SK-N-SH (cell line): ENCODE measurements at regions not wholly inside any gene's neighbourhood (a gene's known extent, or its start where the extent isn't known, plus 50 kb on each side); places are given as distances from the start of the nearest gene placed in this dataset.

Experiments used
- CTCF ChIA-PET: fragments of 300-600, 350-600 bp; formaldehyde crosslinking; extraction: SDS; loops from one replicate; lab custom pipeline; 2021; lab: Yijun Ruan, JAX
- POLR2A ChIA-PET: fragments of 350-600 bp; sonication (Branson Sonifier 250); formaldehyde crosslinking; extraction: SDS; loops from one replicate; lab custom pipeline; 2020; ENCODE audit warnings: antibody characterized with exemption, inconsistent platforms; lab: Yijun Ruan, JAX
- DNase-seq: peaks from one replicate; pipeline ENCODE4 v3.0.0; 2012
- H2AFZ ChIP-seq: fragments of 200-600 bp; sonication (generic); 2 replicates; pipeline ENCODE4 v1.8.1; 2016; ENCODE audit warnings: antibody characterized with exemption, mild to moderate bottlenecking, low read depth
- H3F3A ChIP-seq: fragments of 200-600 bp; sonication (generic); replicated peaks from 2 replicates; pipeline ENCODE3; 2016; ENCODE audit warnings: antibody characterized with exemption, mild to moderate bottlenecking; ENCODE audit not compliant: insufficient read depth
- H3K27ac ChIP-seq, 2 experiments: fragments of 200-500 bp in 1 of 2; fragments of 200-600 bp in 1 of 2; sonication (Bioruptor generic) in 1 of 2; sonication (generic), shearing (Covaris generic) in 1 of 2; 2 replicates each; pipeline versions ENCODE4 v1.5.1 to v1.6.1; 2014 to 2016; ENCODE audit warnings: low read depth in 2 of 2, inconsistent platforms in 1 of 2, low read length in 1 of 2, mild to moderate bottlenecking in 1 of 2, mixed read lengths in 1 of 2
- H3K27me3 ChIP-seq: fragments of 200-600 bp; sonication (generic), shearing (Covaris generic); 2 replicates; pipeline ENCODE4 v1.6.1; 2016; ENCODE audit warnings: mixed run types; ENCODE audit not compliant: insufficient read depth
- H3K36me3 ChIP-seq, 2 experiments: fragments of 200-500 bp in 1 of 2; fragments of 200-600 bp in 1 of 2; sonication (Bioruptor generic) in 1 of 2; sonication (generic) in 1 of 2; replicated peaks in 1 of 2; 2 replicates each; pipeline versions ENCODE3 to v1.5.1; 2014 to 2016; ENCODE audit warnings: low read length in 1 of 2, mild to moderate bottlenecking in 1 of 2; ENCODE audit not compliant: insufficient read depth in 2 of 2, control insufficient read depth in 1 of 2
- H3K4me1 ChIP-seq, 2 experiments: fragments of 200-500 bp in 1 of 2; fragments of 200-600 bp in 1 of 2; sonication (Bioruptor generic) in 1 of 2; sonication (generic), shearing (Covaris generic) in 1 of 2; 2 replicates each; pipeline versions ENCODE4 v1.5.1 to v1.6.1; 2014 to 2016; ENCODE audit warnings: low read depth in 1 of 2, low read length in 1 of 2, mixed run types in 1 of 2; ENCODE audit not compliant: insufficient read depth in 2 of 2, control insufficient read depth in 1 of 2
- H3K4me2 ChIP-seq: fragments of 200-600 bp; sonication (generic), shearing (Covaris generic); 2 replicates; pipeline ENCODE4 v1.6.1; 2017; ENCODE audit warnings: mixed run types
- H3K4me3 ChIP-seq, 2 experiments: fragments of 200-500 bp in 1 of 2; fragments of 200-600 bp in 1 of 2; sonication (Bioruptor generic) in 1 of 2; sonication (generic), shearing (Covaris generic) in 1 of 2; 2 replicates each; pipeline versions ENCODE4 v1.5.1 to v1.8.1; 2014 to 2016; ENCODE audit warnings: low read depth in 2 of 2, inconsistent platforms in 1 of 2, low read length in 1 of 2, mild to moderate bottlenecking in 1 of 2, mixed read lengths in 1 of 2, moderate library complexity in 1 of 2
- H3K79me2 ChIP-seq: fragments of 200-600 bp; sonication (generic); 2 replicates; pipeline ENCODE4 v1.8.1; 2017; ENCODE audit warnings: mild to moderate bottlenecking; ENCODE audit not compliant: insufficient read depth
- H3K9ac ChIP-seq: fragments of 200-600 bp; sonication (generic); 2 replicates; pipeline ENCODE4 v1.6.1; 2017; ENCODE audit warnings: mixed run types
- H3K9me2 ChIP-seq: fragments of 200-600 bp; sonication (generic); 2 replicates; pipeline ENCODE4 v1.6.1; 2017; ENCODE audit warnings: mixed run types
- H3K9me3 ChIP-seq: fragments of 200-600 bp; sonication (generic); 2 replicates; pipeline ENCODE4 v1.6.1; 2017; ENCODE audit warnings: mixed run types, mild to moderate bottlenecking, moderate library complexity
- H4K20me1 ChIP-seq: fragments of 200-600 bp; sonication (generic); 2 replicates; pipeline ENCODE4 v1.6.1; 2017; ENCODE audit warnings: mild to moderate bottlenecking, mixed run types; ENCODE audit not compliant: insufficient read depth
- CTCF ChIP-seq: fragments of 200-600 bp; sonication (generic); IDR thresholded peaks from 2 replicates; pipeline ENCODE4 v1.6.1; 2017; ENCODE audit warnings: antibody characterized with exemption, mild to moderate bottlenecking, moderate library complexity
- FOXJ3 ChIP-seq: sonication (generic); formaldehyde crosslinking; IDR thresholded peaks from 2 replicates; pipeline ENCODE4 v1.5.1; 2020; ENCODE audit warnings: mild to moderate bottlenecking, missing genetic modification reagents
- FOXM1 ChIP-seq: IDR thresholded peaks from 2 replicates; pipeline ENCODE4 v1.4.0; 2012; ENCODE audit warnings: low read depth, mild to moderate bottlenecking
- GABPA ChIP-seq: IDR thresholded peaks from 2 replicates; pipeline ENCODE4 v1.4.0; 2012; ENCODE audit warnings: low read depth, mild to moderate bottlenecking
- GATA2 ChIP-seq: sonication (generic); formaldehyde crosslinking; IDR thresholded peaks from 2 replicates; pipeline ENCODE4 v1.5.0; 2020; ENCODE audit warnings: mild to moderate bottlenecking, missing genetic modification reagents
- IRF3 ChIP-seq: fragments of 150-350 bp; IDR thresholded peaks from 2 replicates; pipeline ENCODE4 v1.6.1; 2016; ENCODE audit warnings: mild to moderate bottlenecking, low read depth, low read length
- JUND ChIP-seq: IDR thresholded peaks from 2 replicates; pipeline ENCODE4 v1.4.0; 2012
- MAX ChIP-seq: IDR thresholded peaks from 2 replicates; pipeline ENCODE4 v1.4.0; 2012; ENCODE audit warnings: low read depth
- MEF2A ChIP-seq: IDR thresholded peaks from 2 replicates; pipeline ENCODE4 v1.4.0; 2012; ENCODE audit warnings: low read depth, borderline replicate concordance
- MXI1 ChIP-seq: IDR thresholded peaks from 2 replicates; pipeline ENCODE4 v1.6.1; 2012; ENCODE audit warnings: mild to moderate bottlenecking, low read depth, low read length, improper control_type of control experiment
- NRF1 ChIP-seq: IDR thresholded peaks from 2 replicates; pipeline ENCODE4 v1.6.1; 2012; ENCODE audit warnings: low read depth, mild to moderate bottlenecking, low read length
- RAD21 ChIP-seq: IDR thresholded peaks from 2 replicates; pipeline ENCODE4 v1.6.1; 2012; ENCODE audit warnings: mild to moderate bottlenecking, low read length
- RCOR1 ChIP-seq: fragments of 150-350 bp; IDR thresholded peaks from 2 replicates; pipeline ENCODE4 v1.6.1; 2017; ENCODE audit warnings: antibody characterized with exemption, low read length
- RFX5 ChIP-seq: IDR thresholded peaks from 2 replicates; pipeline ENCODE4 v1.6.1; 2012; ENCODE audit warnings: mild to moderate bottlenecking, improper control_type of control experiment, low read length
- RXRA ChIP-seq: IDR thresholded peaks from 2 replicates; pipeline ENCODE4 v1.4.0; 2012; ENCODE audit warnings: low read depth, mild to moderate bottlenecking, borderline replicate concordance
- SIN3A ChIP-seq: IDR thresholded peaks from 2 replicates; pipeline ENCODE4 v1.6.1; 2012; ENCODE audit warnings: low read depth, mild to moderate bottlenecking, low read length, moderate library complexity, borderline replicate concordance
- SMC3 ChIP-seq: IDR thresholded peaks from 2 replicates; pipeline ENCODE4 v1.6.1; 2012; ENCODE audit warnings: low read depth, low read length, improper control_type of control experiment
- TCF12 ChIP-seq: IDR thresholded peaks from 2 replicates; pipeline ENCODE4 v1.4.0; 2012
- TEAD4 ChIP-seq: IDR thresholded peaks from 2 replicates; pipeline ENCODE4 v1.4.0; 2012; ENCODE audit warnings: mild to moderate bottlenecking, borderline replicate concordance; ENCODE audit not compliant: insufficient read depth
- WGBS: methylation state at CpG from one replicate; pipeline ENCODE4 v1.1.6; 2017; ENCODE audit warnings: low lambda C conversion rate; 5-methylcytosine and 5-hydroxymethylcytosine counted together
- TF ChIP-seq, protein P1 (sequence below): IDR thresholded peaks from 2 replicates; pipeline ENCODE4 v1.4.0; 2012; ENCODE audit warnings: low read depth, borderline replicate concordance

GRCh38 chr18:40469851-40470250 lies 1485.2 kb upstream of the PIK3C3 start:
- no peak for DNase-seq
- TF ChIP-seq GABPA (no peak), MEF2A (no peak), TEAD4 (no peak), IRF3 (no peak), RAD21 (no peak), NRF1 (no peak), TCF12 (no peak), FOXJ3 (CRISPR knock-in tag) (no peak), MAX (no peak), RFX5 (no peak), CTCF (no peak), RXRA (no peak), RCOR1 (no peak), FOXM1 (no peak), GATA2 (CRISPR knock-in tag) (no peak), SMC3 (no peak), MXI1 (no peak), JUND (no peak), SIN3A (no peak)
- TF ChIP-seq, protein P1, sequence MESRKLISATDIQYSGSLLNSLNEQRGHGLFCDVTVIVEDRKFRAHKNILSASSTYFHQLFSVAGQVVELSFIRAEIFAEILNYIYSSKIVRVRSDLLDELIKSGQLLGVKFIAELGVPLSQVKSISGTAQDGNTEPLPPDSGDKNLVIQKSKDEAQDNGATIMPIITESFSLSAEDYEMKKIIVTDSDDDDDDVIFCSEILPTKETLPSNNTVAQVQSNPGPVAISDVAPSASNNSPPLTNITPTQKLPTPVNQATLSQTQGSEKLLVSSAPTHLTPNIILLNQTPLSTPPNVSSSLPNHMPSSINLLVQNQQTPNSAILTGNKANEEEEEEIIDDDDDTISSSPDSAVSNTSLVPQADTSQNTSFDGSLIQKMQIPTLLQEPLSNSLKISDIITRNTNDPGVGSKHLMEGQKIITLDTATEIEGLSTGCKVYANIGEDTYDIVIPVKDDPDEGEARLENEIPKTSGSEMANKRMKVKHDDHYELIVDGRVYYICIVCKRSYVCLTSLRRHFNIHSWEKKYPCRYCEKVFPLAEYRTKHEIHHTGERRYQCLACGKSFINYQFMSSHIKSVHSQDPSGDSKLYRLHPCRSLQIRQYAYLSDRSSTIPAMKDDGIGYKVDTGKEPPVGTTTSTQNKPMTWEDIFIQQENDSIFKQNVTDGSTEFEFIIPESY = no peak
- Histone ChIP-seq H2AFZ (no peak overlapping the region), H3K4me1 (no peaks in the 10 kb centered on the region; a peak in 1 of 4 replicates), H3K79me2 (no peaks in the 10 kb centered on the region), H3K36me3 (no peaks in the 10 kb centered on the region), H3F3A (no peaks in the 10 kb centered on the region), H3K9ac (no peak overlapping the region), H3K4me3 (no peak overlapping the region), H3K27me3 (no peaks in the 10 kb centered on the region), H4K20me1 (no peaks in the 10 kb centered on the region), H3K4me2 (no peak overlapping the region), H3K9me3 (no peaks in the 10 kb centered on the region), H3K9me2 (no peaks in the 10 kb centered on the region), H3K27ac (no peak overlapping the region)
- 83% methylated on average over 4 of the region's 4 CpGs for WGBS
- ChIA-PET CTCF (no interaction called here), POLR2A (no interaction called here)
